SW480 (cell line): ENCODE measurements at regions not wholly inside any gene's neighbourhood (a gene's known extent, or its start where the extent isn't known, plus 50 kb on each side); places are given as distances from the start of the nearest gene placed in this dataset.

ENCODE experiments used
- DNase-seq: peaks from one replicate; pipeline ENCODE4 v3.0.0-alpha.2; 2016; ENCODE audit warnings: low spot score

- DNase-seq, result no peak
Measured at GRCh38 chr1:5286244-5286643, 631.8 kb downstream of the AJAP1 start.

- DNase-seq, result no peak
Measured at GRCh38 chr1:5274527-5274926, 620.1 kb downstream of the AJAP1 start.

GRCh38 chr1:5273280-5274003, 619.0 kb downstream of the AJAP1 start:
- DNase-seq, result no peak

- DNase-seq, result no peak
Measured at GRCh38 chr1:5272325-5272724, 617.9 kb downstream of the AJAP1 start.

- DNase-seq, result no peak
Measured at GRCh38 chr1:5271264-5271663, 616.9 kb downstream of the AJAP1 start.

- DNase-seq, result no peak
Measured at GRCh38 chr1:5269901-5270300, 615.5 kb downstream of the AJAP1 start.

GRCh38 chr1:5267603-5268235, 613.3 kb downstream of the AJAP1 start:
- no peak for DNase-seq

GRCh38 chr1:5265438-5266075, 611.1 kb downstream of the AJAP1 start:
- DNase-seq, result no peak

GRCh38 chr1:5264476-5264875, 610.1 kb downstream of the AJAP1 start:
- no peak for DNase-seq

GRCh38 chr1:5256793-5257192, 602.4 kb downstream of the AJAP1 start:
- DNase-seq, result no peak

- no peak for DNase-seq
Measured at GRCh38 chr1:5254975-5255374, 600.6 kb downstream of the AJAP1 start.

GRCh38 chr1:5254131-5254725, 599.8 kb downstream of the AJAP1 start:
- DNase-seq, result no peak

- no peak for DNase-seq
Measured at GRCh38 chr1:5253036-5253435, 598.6 kb downstream of the AJAP1 start.

- no peak for DNase-seq
Measured at GRCh38 chr1:5250336-5250735, 595.9 kb downstream of the AJAP1 start.

GRCh38 chr1:5245348-5245747, 590.9 kb downstream of the AJAP1 start:
- no peak for DNase-seq

- DNase-seq, result no peak
Measured at GRCh38 chr1:5244631-5245285, 590.3 kb downstream of the AJAP1 start.

- DNase-seq, result no peak
Measured at GRCh38 chr1:5242850-5243249, 588.4 kb downstream of the AJAP1 start.

- DNase-seq, result no peak
Measured at GRCh38 chr1:5239911-5240310, 585.5 kb downstream of the AJAP1 start.

- no peak for DNase-seq
Measured at GRCh38 chr1:5238351-5239130, 584.1 kb downstream of the AJAP1 start.

- DNase-seq, result no peak
Measured at GRCh38 chr1:5235355-5235899, 581.0 kb downstream of the AJAP1 start.

- no peak for DNase-seq
Measured at GRCh38 chr1:5232537-5232936, 578.1 kb downstream of the AJAP1 start.
